A549 (cell line): ENCODE measurements at regions not wholly inside any gene's neighbourhood (a gene's known extent, or its start where the extent isn't known, plus 50 kb on each side); places are given as distances from the start of the nearest gene placed in this dataset.

Experiments
- ATAC-seq, 2 experiments: fragments of 200-7000 bp in 1 of 2; fragments of >200 bp in 1 of 2; cut with Nextera tagmentation in 1 of 2; cut with Tn5 transposase in 1 of 2; 3 replicates each; pipeline versions ENCODE4 v1.8.0 to v1.9.1; 2018 to 2020; ENCODE audit warnings: mild to moderate bottlenecking in 1 of 2, moderate library complexity in 1 of 2
- CTCF ChIA-PET: fragments of 300-600 bp; sonication (Branson Sonifier 250); formaldehyde crosslinking; extraction: SDS; loops from one replicate; lab custom pipeline; 2021; ENCODE audit warnings: antibody characterized with exemption, inconsistent platforms; lab: Yijun Ruan, JAX
- POLR2A ChIA-PET: fragments of 350-600 bp; formaldehyde crosslinking; extraction: SDS; loops from one replicate; lab custom pipeline; 2021; ENCODE audit warnings: antibody characterized with exemption, inconsistent platforms; lab: Yijun Ruan, JAX
- DNase-seq, 2 experiments: peaks; one replicate each; pipeline versions ENCODE4 v3.0.0 to v3.0.0-alpha.2; 2011 to 2016; ENCODE audit warnings: low read depth in 1 of 2, low spot score in 1 of 2
- FAIRE-seq: peaks from 2 replicates; lab custom pipeline; 2011; peaks lifted over from hg19 to GRCh38; lab: Jason Lieb, UNC
- H3K27ac ChIP-seq, 2 experiments: fragments of >200 bp; sonication (Bioruptor Twin); formaldehyde crosslinking; 3 replicates each; pipeline ENCODE4 v1.5.1; 2016 to 2017
- H3K4me1 ChIP-seq: fragments of >200 bp; sonication (Bioruptor Twin); formaldehyde crosslinking; 3 replicates; pipeline ENCODE4 v1.6.1; 2016
- H3K4me2 ChIP-seq: fragments of >200 bp; sonication (Bioruptor Twin); formaldehyde crosslinking; 3 replicates; pipeline ENCODE4 v1.6.1; 2016
- H3K4me3 ChIP-seq: fragments of >200 bp; sonication (Bioruptor Twin); formaldehyde crosslinking; 3 replicates; pipeline ENCODE4 v1.5.1; 2016
- H3K9me3 ChIP-seq: fragments of >200 bp; sonication (Bioruptor Twin); formaldehyde crosslinking; 3 replicates; pipeline ENCODE4 v1.6.1; 2016
- BCL3 ChIP-seq: fragments of >200 bp; sonication (Bioruptor Twin); formaldehyde crosslinking; IDR thresholded peaks from 3 replicates; pipeline ENCODE4 v1.6.1; 2016
- BHLHE40 ChIP-seq: IDR thresholded peaks from 2 replicates; pipeline ENCODE4 v1.6.1; 2012; ENCODE audit warnings: low read depth, low read length, inconsistent platforms
- CBX2 ChIP-seq: fragments of 200-600 bp; sonication (generic); IDR thresholded peaks from 2 replicates; pipeline ENCODE4 v1.6.1; 2016; ENCODE audit warnings: low read depth, mild to moderate bottlenecking, borderline replicate concordance
- CEBPB ChIP-seq, 2 experiments: fragments of >200 bp in 1 of 2; sonication (Bioruptor Twin) in 1 of 2; formaldehyde crosslinking in 1 of 2; IDR thresholded peaks; 2 replicates each; pipeline ENCODE4 v1.6.1; 2012 to 2016
- CHD2 ChIP-seq: fragments of 150-350 bp; IDR thresholded peaks from 2 replicates; pipeline ENCODE4 v1.6.1; 2014; ENCODE audit warnings: low read length; ENCODE audit not compliant: partially characterized antibody
- CHD4 ChIP-seq: fragments of 200-600 bp; sonication (generic); IDR thresholded peaks from 2 replicates; pipeline ENCODE4 v1.6.1; 2016; ENCODE audit warnings: antibody characterized with exemption, mild to moderate bottlenecking, borderline replicate concordance
- ELK1 ChIP-seq: fragments of 150-350 bp; IDR thresholded peaks from 2 replicates; pipeline ENCODE4 v1.6.1; 2014; ENCODE audit warnings: low read depth, mild to moderate bottlenecking, low read length
- FOSB ChIP-seq: fragments of 250-450 bp; sonication (Bioruptor Pico); IDR thresholded peaks from 2 replicates; pipeline ENCODE4 v1.5.0; 2020; ENCODE audit warnings: mild to moderate bottlenecking, moderate library complexity
- HDAC2 ChIP-seq: fragments of 200-600 bp; sonication (generic); IDR thresholded peaks from 2 replicates; pipeline ENCODE4 v1.6.1; 2016
- HEYL ChIP-seq: fragments of 250-450 bp; sonication (Bioruptor Pico); IDR thresholded peaks from 2 replicates; pipeline ENCODE4 v1.8.0; 2021; ENCODE audit warnings: mild to moderate bottlenecking, moderate library complexity
- HMGXB4 ChIP-seq: fragments of 250-450 bp; sonication (Bioruptor Pico); IDR thresholded peaks from 2 replicates; pipeline ENCODE4 v1.5.0; 2021; ENCODE audit warnings: mild to moderate bottlenecking, moderate library complexity, borderline replicate concordance
- HOXA7 ChIP-seq: fragments of 250-450 bp; sonication (Bioruptor Pico); IDR thresholded peaks from 2 replicates; pipeline ENCODE4 v1.5.0; 2020; ENCODE audit warnings: mild to moderate bottlenecking, moderate library complexity
- HOXB13 ChIP-seq: fragments of 250-450 bp; sonication (Bioruptor Pico); IDR thresholded peaks from 2 replicates; pipeline ENCODE4 v1.5.0; 2020; ENCODE audit warnings: low read depth, mild to moderate bottlenecking, moderate library complexity
- HOXB5 ChIP-seq: fragments of 250-450 bp; sonication (Bioruptor Pico); IDR thresholded peaks from 2 replicates; pipeline ENCODE4 v1.5.0; 2020; ENCODE audit warnings: mild to moderate bottlenecking, moderate library complexity
- JUN ChIP-seq, 2 experiments: fragments of >200 bp; sonication (Bioruptor Twin); formaldehyde crosslinking; IDR thresholded peaks; 2 replicates in 1 of 2; 3 replicates in 1 of 2; pipeline ENCODE4 v1.6.1; 2016 to 2017
- KDM5A ChIP-seq: fragments of 200-600 bp; sonication (generic); IDR thresholded peaks from 2 replicates; pipeline ENCODE4 v1.6.1; 2016; ENCODE audit warnings: antibody characterized with exemption, mild to moderate bottlenecking
- MAFK ChIP-seq: fragments of 450-650 bp; IDR thresholded peaks from 2 replicates; pipeline ENCODE4 v1.6.1; 2014; ENCODE audit not compliant: partially characterized antibody
- MAZ ChIP-seq: fragments of 150-350 bp; IDR thresholded peaks from 2 replicates; pipeline ENCODE4 v1.6.1; 2014; ENCODE audit warnings: antibody characterized with exemption, low read depth, low read length, borderline replicate concordance
- MYC ChIP-seq: IDR thresholded peaks from 2 replicates; pipeline ENCODE4 v1.6.1; 2012; ENCODE audit warnings: mild to moderate bottlenecking, inconsistent platforms, low read length, improper control_type of control experiment, borderline replicate concordance
- NFE2L2 ChIP-seq: fragments of 150-350 bp; conservative IDR thresholded peaks from 2 replicates; pipeline ENCODE4 v1.6.1; 2014; ENCODE audit warnings: low read length
- NPAS2 ChIP-seq: fragments of 250-450 bp; sonication (Bioruptor Pico); IDR thresholded peaks from 2 replicates; pipeline ENCODE4 v1.8.0; 2022; ENCODE audit warnings: mild to moderate bottlenecking, moderate library complexity, borderline replicate concordance
- POLR2AphosphoS2 ChIP-seq: conservative IDR thresholded peaks from 2 replicates; pipeline ENCODE4 v1.6.1; 2012; ENCODE audit warnings: low read length, improper control_type of control experiment, inconsistent platforms
- RAD21 ChIP-seq, 2 experiments: fragments of >200 bp in 1 of 2; sonication (Bioruptor Twin) in 1 of 2; formaldehyde crosslinking in 1 of 2; IDR thresholded peaks in 1 of 2; conservative IDR thresholded peaks in 1 of 2; 2 replicates in 1 of 2; 3 replicates in 1 of 2; pipeline ENCODE4 v1.6.1; 2012 to 2018; ENCODE audit warnings: inconsistent platforms in 1 of 2
- RARB ChIP-seq: fragments of 250-450 bp; sonication (Bioruptor Pico); IDR thresholded peaks from 2 replicates; pipeline ENCODE4 v1.8.0; 2021; ENCODE audit warnings: mild to moderate bottlenecking, moderate library complexity
- RCOR1 ChIP-seq: fragments of 150-350 bp; IDR thresholded peaks from 2 replicates; pipeline ENCODE4 v1.6.1; 2014; ENCODE audit warnings: antibody characterized with exemption, low read length, low read depth
- RFX5 ChIP-seq: fragments of 450-650 bp; IDR thresholded peaks from 2 replicates; pipeline ENCODE4 v1.7.1; 2014; ENCODE audit warnings: antibody characterized with exemption, mild to moderate bottlenecking, moderate library complexity
- RNF2 ChIP-seq: fragments of 200-600 bp; sonication (generic); IDR thresholded peaks from 2 replicates; pipeline ENCODE4 v1.6.1; 2016; ENCODE audit warnings: low read depth, mild to moderate bottlenecking, antibody characterized with exemption, moderate library complexity, borderline replicate concordance
- SREBF2 ChIP-seq: fragments of 450-650 bp; IDR thresholded peaks from 2 replicates; pipeline ENCODE4 v1.6.1; 2014; ENCODE audit warnings: mild to moderate bottlenecking, moderate library complexity
- TFCP2L1 ChIP-seq: fragments of 250-450 bp; sonication (Bioruptor Pico); IDR thresholded peaks from 2 replicates; pipeline ENCODE4 v1.5.0; 2021; ENCODE audit warnings: mild to moderate bottlenecking
- ZC3H11A ChIP-seq: fragments of 450-650 bp; IDR thresholded peaks from 2 replicates; pipeline ENCODE4 v1.6.1; 2014; ENCODE audit warnings: antibody characterized with exemption, mild to moderate bottlenecking
- ZFP36 ChIP-seq: fragments of 450-650 bp; IDR thresholded peaks from 2 replicates; pipeline ENCODE4 v1.6.1; 2014; ENCODE audit warnings: borderline replicate concordance; ENCODE audit not compliant: partially characterized antibody
- ZNF302 ChIP-seq: fragments of 250-450 bp; sonication (Bioruptor Pico); IDR thresholded peaks from 2 replicates; pipeline ENCODE4 v1.9.0; 2021; ENCODE audit warnings: inconsistent platforms, mild to moderate bottlenecking, moderate library complexity
- WGBS: methylation state at CpG from one replicate; pipeline ENCODE4 v1.1.6; 2017; ENCODE audit errors: missing lambda C conversion rate; 5-methylcytosine and 5-hydroxymethylcytosine counted together

- Histone ChIP-seq H3K4me3 (no peak overlapping the region), H3K4me1 (peaks cover 19% of the 10 kb centered on the region), H3K9me3 (no peaks in the 10 kb centered on the region), H3K27ac (peak overlapping the region in 1 of 2 experiments; percentile 35; a peak in 1 of 6 replicates), H3K4me2 (peak overlapping the region; percentile 52; the same call in 1 of the 3 replicates)
- CTCF ChIA-PET = no interaction called here
- TF ChIP-seq KDM5A (no peak), RFX5 (no peak), CHD2 (no peak), CBX2 (no peak), BCL3 (no peak), HOXB5 (CRISPR knock-in tag) (no peak), RCOR1 (no peak), HOXA7 (no peak), ZNF302 (CRISPR knock-in tag) (no peak), FOSB (CRISPR knock-in tag) (no peak), CEBPB (IDR thresholded peaks at IDR 0.05) (no peak)
- 26% methylated on average over 1 of the region's 3 CpGs for WGBS
- peak in 1 of 2 experiments; percentile 14 for DNase-seq
- no peak for FAIRE-seq
- no peak for ATAC-seq
- POLR2A ChIA-PET = no interaction called here
Observed at GRCh38 chr5:17829456-17829855, 195.2 kb downstream of the TAF11L14 start.

- no peak for DNase-seq
- ATAC-seq = no peak
- WGBS = 56% methylated on average over 1 of the region's 1 CpG
- TF ChIP-seq BHLHE40 = no peak
- TF ChIP-seq MYC = no peak
- no peak for TF ChIP-seq POLR2AphosphoS2
- TF ChIP-seq JUN (IDR thresholded peaks at IDR 0.05) = no peak
- TF ChIP-seq RNF2 = no peak
- TF ChIP-seq CBX2 = no peak
- no peak for TF ChIP-seq RFX5
- TF ChIP-seq RARB (CRISPR knock-in tag) = no peak
- no peak for TF ChIP-seq CEBPB (IDR thresholded peaks at IDR 0.05)
- TF ChIP-seq ELK1 = no peak
- TF ChIP-seq ZNF302 (CRISPR knock-in tag) = no peak
- TF ChIP-seq CHD4 = no peak
- TF ChIP-seq HDAC2 = no peak
- no peak for TF ChIP-seq MAFK
- TF ChIP-seq TFCP2L1 = no peak
- TF ChIP-seq NFE2L2 = no peak
- POLR2A ChIA-PET = no interaction called here
- H3K9me3 ChIP-seq = no peaks in the 10 kb centered on the region
- H3K27ac ChIP-seq = no peak overlapping the region
- CTCF ChIA-PET = no interaction called here
- no peak overlapping the region for H3K4me3 ChIP-seq
- H3K4me1 ChIP-seq = peaks cover 19% of the 10 kb centered on the region
- no peak for FAIRE-seq
- H3K4me2 ChIP-seq = no peak overlapping the region
Observed at GRCh38 chr5:17831279-17831678, 197.0 kb downstream of the TAF11L14 start.

- ATAC-seq (no peak), FAIRE-seq (no peak), DNase-seq (no peak)
- WGBS = 65% methylated on average over 5 of the region's 5 CpGs
- no peak for TF ChIP-seq MAZ
- TF ChIP-seq SREBF2 = no peak
- TF ChIP-seq ZFP36 = no peak
- TF ChIP-seq NPAS2 (CRISPR knock-in tag) = no peak
- TF ChIP-seq ZC3H11A = no peak
- no peak for TF ChIP-seq RNF2
- no peak for TF ChIP-seq HMGXB4 (CRISPR knock-in tag)
- no peak for TF ChIP-seq HOXB13
- no peak for TF ChIP-seq RAD21 (conservative IDR thresholded peaks at IDR 0.05 in 1 of 2, IDR thresholded peaks at IDR 0.05 in 1 of 2)
- TF ChIP-seq HEYL (CRISPR knock-in tag) = no peak
- 0 out of 3 replicates have a peak, but pooled peaks cover 2% of the 10 kb centered on the region for H3K9me3 ChIP-seq
- no peak overlapping the region for H3K4me2 ChIP-seq
- no peak overlapping the region for H3K27ac ChIP-seq
- ChIA-PET POLR2A (no interaction called here), CTCF (interaction anchor here (1.0 kb wide), 1 partner anchor 65 kb away, joined by 3 read pairs; no protein-coding TSS in a partner anchor)
- no peak overlapping the region for H3K4me3 ChIP-seq
- peaks cover 19% of the 10 kb centered on the region for H3K4me1 ChIP-seq
Observed at GRCh38 chr5:17832949-17833745, 198.9 kb downstream of the TAF11L14 start.
